ENCODE measurements at regions not wholly inside any gene's neighbourhood (a gene's known extent, or its start where the extent isn't known, plus 50 kb on each side); places are given as distances from the start of the nearest gene placed in this dataset.

- Histone ChIP-seq H3K9me2 (replicated peaks; ENCODE audit: insufficient read depth, low read length) (no peaks in the 10 kb centered on the region), H3F3A (ENCODE audit: insufficient read depth) (no peaks in the 10 kb centered on the region), H3K36me3 (ENCODE audit: low read length) (no peaks in the 10 kb centered on the region), H3K9me3 (ENCODE audit: insufficient read depth, low read length) (no peaks in the 10 kb centered on the region), H2AFZ (ENCODE audit: low read depth, low read length, severe bottlenecking) (no peak overlapping the region), H3K79me2 (ENCODE audit: insufficient read depth, low read length) (no peaks in the 10 kb centered on the region), H3K9ac (ENCODE audit: low read length) (no peak overlapping the region), H3K27me3 (ENCODE audit: low read length) (no peaks in the 10 kb centered on the region), H3K4me3 (ENCODE audit: insufficient read depth, low read length, poor library complexity, severe bottlenecking) (no peak overlapping the region), H4K20me1 (ENCODE audit: low read depth, low read length) (no peaks in the 10 kb centered on the region), H3K4me2 (ENCODE audit: low read depth, low read length, poor library complexity, severe bottlenecking) (no peak overlapping the region), H3K27ac (ENCODE audit: low read depth, low read length) (no peak overlapping the region)
- TF ChIP-seq EZH2phosphoT487 (conservative IDR thresholded peaks at IDR 0.05; ENCODE audit: low read length), result no peak
- no peak for TF ChIP-seq CTCF (IDR thresholded peaks at IDR 0.05; ENCODE audit: insufficient read depth, low read length, poor library complexity, severe bottlenecking)
Measured at GRCh38 chr15:66631616-66632263, 65.9 kb upstream of the LCTL start.

- TF ChIP-seq EZH2phosphoT487 (conservative IDR thresholded peaks at IDR 0.05; ENCODE audit: low read length), result no peak
- TF ChIP-seq CTCF (IDR thresholded peaks at IDR 0.05; ENCODE audit: insufficient read depth, low read length, poor library complexity, severe bottlenecking), result no peak
Measured at GRCh38 chr15:66633041-66633937, 67.5 kb upstream of the LCTL start.

GRCh38 chr15:66633938-66634250 lies 68.1 kb upstream of the LCTL start:
- Histone ChIP-seq H4K20me1 (ENCODE audit: low read depth, low read length) (no peaks in the 10 kb centered on the region), H3K27me3 (ENCODE audit: low read length) (no peaks in the 10 kb centered on the region), H3K36me3 (ENCODE audit: low read length) (no peaks in the 10 kb centered on the region), H3K9ac (ENCODE audit: low read length) (no peak overlapping the region), H3K9me2 (replicated peaks; ENCODE audit: insufficient read depth, low read length) (no peaks in the 10 kb centered on the region), H3K4me2 (ENCODE audit: low read depth, low read length, poor library complexity, severe bottlenecking) (no peak overlapping the region), H3K4me3 (ENCODE audit: insufficient read depth, low read length, poor library complexity, severe bottlenecking) (no peak overlapping the region), H3K27ac (ENCODE audit: low read depth, low read length) (no peak overlapping the region), H3K79me2 (ENCODE audit: insufficient read depth, low read length) (no peaks in the 10 kb centered on the region), H2AFZ (ENCODE audit: low read depth, low read length, severe bottlenecking) (no peak overlapping the region), H3K9me3 (ENCODE audit: insufficient read depth, low read length) (no peaks in the 10 kb centered on the region), H3F3A (ENCODE audit: insufficient read depth) (no peaks in the 10 kb centered on the region)
- TF ChIP-seq CTCF (IDR thresholded peaks at IDR 0.05; ENCODE audit: insufficient read depth, low read length, poor library complexity, severe bottlenecking) (no peak), EZH2phosphoT487 (conservative IDR thresholded peaks at IDR 0.05; ENCODE audit: low read length) (no peak)

More at GRCh38 chr15:66633041-66633937, 67.5 kb upstream of the LCTL start:
- no peaks in the 10 kb centered on the region for H3F3A ChIP-seq (ENCODE audit: insufficient read depth)
- no peak overlapping the region for H2AFZ ChIP-seq (ENCODE audit: low read depth, low read length, severe bottlenecking)
- H3K9ac ChIP-seq (ENCODE audit: low read length), result no peak overlapping the region
- H3K9me3 ChIP-seq (ENCODE audit: insufficient read depth, low read length), result no peaks in the 10 kb centered on the region
- H3K4me3 ChIP-seq (ENCODE audit: insufficient read depth, low read length, poor library complexity, severe bottlenecking), result no peak overlapping the region
- H3K79me2 ChIP-seq (ENCODE audit: insufficient read depth, low read length), result no peaks in the 10 kb centered on the region
- H3K4me2 ChIP-seq (ENCODE audit: low read depth, low read length, poor library complexity, severe bottlenecking), result no peak overlapping the region
- H3K27ac ChIP-seq (ENCODE audit: low read depth, low read length), result no peak overlapping the region
- H4K20me1 ChIP-seq (ENCODE audit: low read depth, low read length), result no peaks in the 10 kb centered on the region
- no peaks in the 10 kb centered on the region for H3K9me2 ChIP-seq (replicated peaks; ENCODE audit: insufficient read depth, low read length)
- H3K27me3 ChIP-seq (ENCODE audit: low read length), result no peaks in the 10 kb centered on the region
- no peaks in the 10 kb centered on the region for H3K36me3 ChIP-seq (ENCODE audit: low read length)
